ENCODE measurements at regions not wholly inside any gene's neighbourhood (a gene's known extent, or its start where the extent isn't known, plus 50 kb on each side); places are given as distances from the start of the nearest gene placed in this dataset.

DNA sequence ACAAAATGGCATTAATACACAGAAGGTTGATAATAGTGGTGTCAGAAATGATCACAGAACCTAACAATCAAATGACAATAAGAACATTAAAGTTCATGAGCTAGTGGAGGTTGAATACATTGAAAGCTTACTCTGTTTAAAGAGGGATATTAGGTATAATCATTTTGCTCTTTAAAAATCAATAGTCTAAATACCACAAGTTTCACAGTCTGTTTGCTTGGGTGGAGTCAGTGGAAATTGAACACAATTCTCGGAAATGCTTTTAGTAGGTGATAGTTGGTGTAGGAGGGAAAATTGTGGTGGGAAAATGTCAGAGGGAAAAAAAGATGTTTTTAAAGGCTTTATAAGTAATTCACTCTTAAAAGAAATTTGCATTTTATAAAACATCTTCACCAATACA, 197.1 kb downstream of the GLUD2 start:
- Histone ChIP-seq H3K36me3 (replicated peaks in 1 of 2; ENCODE audit: control insufficient read depth in 2 of 2, insufficient read depth in 2 of 2, low read length in 2 of 2) (no peaks in the 10 kb centered on the region), H3K14ac (ENCODE audit: low read length) (no peak overlapping the region), H4K8ac (ENCODE audit: low read depth, low read length) (no peak overlapping the region), H3K4me2 (ENCODE audit: insufficient read depth, low read length, poor library complexity, severe bottlenecking) (no peak overlapping the region), H3K27ac (replicated peaks; ENCODE audit: low read length) (no peak overlapping the region), H3K79me1 (ENCODE audit: low read depth, low read length) (no peaks in the 10 kb centered on the region), H3K18ac (ENCODE audit: low read length) (no peak overlapping the region), H3K4me1 (ENCODE audit: control insufficient read depth in 2 of 2, insufficient read depth in 1 of 2, low read depth in 1 of 2, low read length in 2 of 2) (peaks cover 0 to 3% of the 10 kb centered on the region in 2 donors), H3K9ac (ENCODE audit: low read depth, low read length, poor library complexity) (no peak overlapping the region), H2BK5ac (ENCODE audit: low read length) (no peak overlapping the region), H2BK12ac (ENCODE audit: low read length) (no peak overlapping the region), H2AK5ac (ENCODE audit: low read depth, low read length) (no peak overlapping the region), H2AFZ (ENCODE audit: low read length) (no peak overlapping the region), H3K27me3 (ENCODE audit: control insufficient read depth in 3 of 3, insufficient read depth in 3 of 3, low read depth in 1 of 3, low read length in 3 of 3) (no peaks in the 10 kb centered on the region), H3K4me3 (ENCODE audit: low read length in 2 of 2) (no peak overlapping the region), H3K9me3 (replicated peaks in 1 of 2; ENCODE audit: control insufficient read depth in 2 of 2, insufficient read depth in 1 of 2, low read depth in 1 of 2, low read length in 2 of 2) (no peaks in the 10 kb centered on the region), H3K23ac (ENCODE audit: low read depth, low read length, poor library complexity) (no peak overlapping the region), H3K4ac (ENCODE audit: low read length) (no peak overlapping the region), H2BK120ac (ENCODE audit: low read depth, low read length) (no peak overlapping the region), H2BK15ac (ENCODE audit: low read length) (no peak overlapping the region), H4K91ac (ENCODE audit: low read depth, low read length, poor library complexity) (no peak overlapping the region)
- no peak for DNase-seq (ENCODE audit: low spot score)
- 100% methylated on average over 1 of the region's 1 CpG; no CpG with 5 or more reads in 1 of the 2 donors for WGBS, 2 donors (ENCODE audit: extremely low coverage in 2 of 2, insufficient read length in 2 of 2, insufficient replicate concordance in 1 of 2)

DNA sequence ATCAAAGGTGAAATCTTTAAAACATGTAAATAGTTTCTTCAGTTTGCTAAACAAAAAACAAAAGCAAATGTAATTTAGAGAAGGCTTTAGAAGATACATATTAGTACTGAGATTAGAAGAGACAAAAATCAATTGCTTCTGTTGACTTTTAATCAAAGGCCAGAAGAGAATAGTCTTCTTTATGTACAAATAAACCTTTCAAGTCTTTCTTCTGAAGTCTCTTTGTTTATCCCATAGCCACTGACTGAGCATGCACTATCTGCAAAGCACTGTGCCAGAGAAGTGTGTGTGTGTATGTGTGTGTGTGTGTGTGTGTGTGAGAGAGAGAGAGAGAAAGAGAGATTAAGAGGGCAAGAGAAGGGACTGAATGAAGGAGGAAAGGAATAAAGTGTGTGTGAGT, 198.4 kb downstream of the GLUD2 start:
- H4K91ac ChIP-seq (ENCODE audit: low read depth, low read length, poor library complexity), result no peak overlapping the region
- H3K27me3 ChIP-seq (ENCODE audit: control insufficient read depth in 3 of 3, insufficient read depth in 3 of 3, low read depth in 1 of 3, low read length in 3 of 3), result no peaks in the 10 kb centered on the region
- no peak overlapping the region for H3K23ac ChIP-seq (ENCODE audit: low read depth, low read length, poor library complexity)
- no peak overlapping the region for H2AFZ ChIP-seq (ENCODE audit: low read length)
- H3K14ac ChIP-seq (ENCODE audit: low read length), result no peak overlapping the region
- H3K4me2 ChIP-seq (ENCODE audit: insufficient read depth, low read length, poor library complexity, severe bottlenecking), result no peak overlapping the region
- H3K27ac ChIP-seq (replicated peaks; ENCODE audit: low read length), result no peak overlapping the region
- no peaks in the 10 kb centered on the region for H3K79me1 ChIP-seq (ENCODE audit: low read depth, low read length)
- no peaks in the 10 kb centered on the region for H3K9me3 ChIP-seq (replicated peaks in 1 of 2; ENCODE audit: control insufficient read depth in 2 of 2, insufficient read depth in 1 of 2, low read depth in 1 of 2, low read length in 2 of 2)
- no peaks in the 10 kb centered on the region for H3K36me3 ChIP-seq (replicated peaks in 1 of 2; ENCODE audit: control insufficient read depth in 2 of 2, insufficient read depth in 2 of 2, low read length in 2 of 2)
- no peak overlapping the region for H3K4ac ChIP-seq (ENCODE audit: low read length)
- no peak overlapping the region for H2AK5ac ChIP-seq (ENCODE audit: low read depth, low read length)
- peaks cover 0 to 3% of the 10 kb centered on the region in 2 donors for H3K4me1 ChIP-seq (ENCODE audit: control insufficient read depth in 2 of 2, insufficient read depth in 1 of 2, low read depth in 1 of 2, low read length in 2 of 2)
- no peak overlapping the region for H2BK120ac ChIP-seq (ENCODE audit: low read depth, low read length)
- no peak overlapping the region for H2BK12ac ChIP-seq (ENCODE audit: low read length)
- no peak overlapping the region for H4K8ac ChIP-seq (ENCODE audit: low read depth, low read length)
- H2BK5ac ChIP-seq (ENCODE audit: low read length), result no peak overlapping the region
- DNase-seq (ENCODE audit: low spot score), result no peak
- no peak overlapping the region for H3K4me3 ChIP-seq (ENCODE audit: low read length in 2 of 2)
- no peak overlapping the region for H3K18ac ChIP-seq (ENCODE audit: low read length)
- H2BK15ac ChIP-seq (ENCODE audit: low read length), result no peak overlapping the region
- H3K9ac ChIP-seq (ENCODE audit: low read depth, low read length, poor library complexity), result no peak overlapping the region

DNA sequence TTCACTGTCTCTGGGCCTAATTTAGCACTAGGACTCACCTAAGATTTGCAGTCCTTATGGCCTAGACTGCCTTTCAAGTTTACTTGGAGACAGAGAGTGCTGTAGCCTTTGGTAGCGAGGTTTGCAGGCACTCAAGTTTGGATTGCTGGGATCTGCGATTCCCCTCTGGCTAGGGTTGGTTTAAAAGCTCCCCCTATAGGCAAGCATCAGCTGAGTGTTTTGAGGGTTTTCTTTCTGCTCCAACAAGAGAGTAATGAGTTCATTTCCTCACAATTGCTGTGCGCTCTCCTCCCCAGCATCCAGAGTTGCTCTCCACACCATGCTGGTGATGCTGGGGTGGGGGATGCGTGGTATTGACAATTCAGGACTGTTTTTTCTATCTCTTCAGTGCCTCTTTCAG, 206.9 kb downstream of the GLUD2 start:
- Histone ChIP-seq H3K4me1 (ENCODE audit: control insufficient read depth in 2 of 2, insufficient read depth in 1 of 2, low read depth in 1 of 2, low read length in 2 of 2) (no peaks in the 10 kb centered on the region), H3K9ac (ENCODE audit: low read depth, low read length, poor library complexity) (no peak overlapping the region), H3K4me3 (ENCODE audit: low read length in 2 of 2) (no peak overlapping the region), H2BK5ac (ENCODE audit: low read length) (no peak overlapping the region), H3K9me3 (replicated peaks in 1 of 2; ENCODE audit: control insufficient read depth in 2 of 2, insufficient read depth in 1 of 2, low read depth in 1 of 2, low read length in 2 of 2) (no peaks in the 10 kb centered on the region), H3K27ac (replicated peaks; ENCODE audit: low read length) (no peak overlapping the region), H3K14ac (ENCODE audit: low read length) (no peak overlapping the region), H3K18ac (ENCODE audit: low read length) (no peak overlapping the region), H2AK5ac (ENCODE audit: low read depth, low read length) (no peak overlapping the region), H4K91ac (ENCODE audit: low read depth, low read length, poor library complexity) (no peak overlapping the region), H3K27me3 (ENCODE audit: control insufficient read depth in 3 of 3, insufficient read depth in 3 of 3, low read depth in 1 of 3, low read length in 3 of 3) (no peaks in the 10 kb centered on the region), H2BK120ac (ENCODE audit: low read depth, low read length) (no peak overlapping the region), H2BK12ac (ENCODE audit: low read length) (no peak overlapping the region), H2AFZ (ENCODE audit: low read length) (peak overlapping the region; percentile 23), H3K4ac (ENCODE audit: low read length) (no peak overlapping the region), H3K4me2 (ENCODE audit: insufficient read depth, low read length, poor library complexity, severe bottlenecking) (no peak overlapping the region), H4K8ac (ENCODE audit: low read depth, low read length) (no peak overlapping the region), H3K23ac (ENCODE audit: low read depth, low read length, poor library complexity) (no peak overlapping the region), H2BK15ac (ENCODE audit: low read length) (no peak overlapping the region), H3K36me3 (replicated peaks in 1 of 2; ENCODE audit: control insufficient read depth in 2 of 2, insufficient read depth in 2 of 2, low read length in 2 of 2) (no peaks in the 10 kb centered on the region), H3K79me1 (ENCODE audit: low read depth, low read length) (no peaks in the 10 kb centered on the region)
- WGBS, 2 donors (ENCODE audit: extremely low coverage in 2 of 2, insufficient read length in 2 of 2, insufficient replicate concordance in 1 of 2), result no CpG with 5 or more reads among the region's 4 CpGs
- no peak for DNase-seq (ENCODE audit: low spot score)

DNA sequence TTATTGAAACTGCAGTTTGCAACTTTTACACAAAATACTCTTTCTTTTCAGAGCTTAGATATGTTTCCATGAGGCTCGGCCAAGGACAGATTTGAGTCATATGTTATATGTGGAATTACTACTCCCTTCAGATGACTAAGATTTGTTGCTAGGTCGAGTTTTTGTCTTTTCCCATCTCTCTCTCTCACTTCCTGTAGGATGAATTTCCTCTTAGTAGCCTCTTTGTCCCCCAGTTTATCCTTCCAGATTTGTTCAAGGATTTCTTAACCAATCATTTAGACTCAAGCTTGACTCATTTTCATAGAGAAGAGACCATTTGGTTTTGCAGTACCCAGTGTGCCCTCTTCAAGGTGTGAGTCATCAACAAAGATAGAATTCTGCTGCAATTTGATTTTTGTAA, 209.2 kb downstream of the GLUD2 start:
- Histone ChIP-seq H3K14ac (ENCODE audit: low read length) (no peak overlapping the region), H3K27me3 (ENCODE audit: control insufficient read depth in 3 of 3, insufficient read depth in 3 of 3, low read depth in 1 of 3, low read length in 3 of 3) (no peaks in the 10 kb centered on the region)
- no CpG with 5 or more reads among the region's 2 CpGs for WGBS, 2 donors (ENCODE audit: extremely low coverage in 2 of 2, insufficient read length in 2 of 2, insufficient replicate concordance in 1 of 2)

More for the DNA sequence above, 209.2 kb downstream of the GLUD2 start:
- no peak overlapping the region for H3K18ac ChIP-seq (ENCODE audit: low read length)
- no peak overlapping the region for H3K4ac ChIP-seq (ENCODE audit: low read length)
- peaks cover 0 to 2% of the 10 kb centered on the region in 2 donors for H3K4me1 ChIP-seq (ENCODE audit: control insufficient read depth in 2 of 2, insufficient read depth in 1 of 2, low read depth in 1 of 2, low read length in 2 of 2)
- H2AFZ ChIP-seq (ENCODE audit: low read length), result no peak overlapping the region
- H3K27ac ChIP-seq (replicated peaks; ENCODE audit: low read length), result no peak overlapping the region
- H3K79me1 ChIP-seq (ENCODE audit: low read depth, low read length), result no peaks in the 10 kb centered on the region
- H2BK15ac ChIP-seq (ENCODE audit: low read length), result no peak overlapping the region
- H3K36me3 ChIP-seq (replicated peaks in 1 of 2; ENCODE audit: control insufficient read depth in 2 of 2, insufficient read depth in 2 of 2, low read length in 2 of 2), result no peaks in the 10 kb centered on the region
- H3K4me3 ChIP-seq (ENCODE audit: low read length in 2 of 2), result no peak overlapping the region
- no peak overlapping the region for H3K23ac ChIP-seq (ENCODE audit: low read depth, low read length, poor library complexity)
- no peak overlapping the region for H2BK120ac ChIP-seq (ENCODE audit: low read depth, low read length)
- H3K9ac ChIP-seq (ENCODE audit: low read depth, low read length, poor library complexity), result no peak overlapping the region
- H2AK5ac ChIP-seq (ENCODE audit: low read depth, low read length), result no peak overlapping the region
- no peak overlapping the region for H4K91ac ChIP-seq (ENCODE audit: low read depth, low read length, poor library complexity)
- no peak for DNase-seq (ENCODE audit: low spot score)
- no peak overlapping the region for H2BK12ac ChIP-seq (ENCODE audit: low read length)
- H3K9me3 ChIP-seq (replicated peaks in 1 of 2; ENCODE audit: control insufficient read depth in 2 of 2, insufficient read depth in 1 of 2, low read depth in 1 of 2, low read length in 2 of 2), result no peaks in the 10 kb centered on the region
- H3K4me2 ChIP-seq (ENCODE audit: insufficient read depth, low read length, poor library complexity, severe bottlenecking), result no peak overlapping the region
- no peak overlapping the region for H4K8ac ChIP-seq (ENCODE audit: low read depth, low read length)
- no peak overlapping the region for H2BK5ac ChIP-seq (ENCODE audit: low read length)
